H1 (cell line): ENCODE measurements at regions not wholly inside any gene's neighbourhood (a gene's known extent, or its start where the extent isn't known, plus 50 kb on each side); places are given as distances from the start of the nearest gene placed in this dataset.

Experiments used
- ASH2L ChIP-seq: fragments of 200-600, 300-600 bp; sonication (generic); IDR thresholded peaks from one replicate; pipeline ENCODE4 v1.7.1; 2017; ENCODE audit warnings: low read length

DNA sequence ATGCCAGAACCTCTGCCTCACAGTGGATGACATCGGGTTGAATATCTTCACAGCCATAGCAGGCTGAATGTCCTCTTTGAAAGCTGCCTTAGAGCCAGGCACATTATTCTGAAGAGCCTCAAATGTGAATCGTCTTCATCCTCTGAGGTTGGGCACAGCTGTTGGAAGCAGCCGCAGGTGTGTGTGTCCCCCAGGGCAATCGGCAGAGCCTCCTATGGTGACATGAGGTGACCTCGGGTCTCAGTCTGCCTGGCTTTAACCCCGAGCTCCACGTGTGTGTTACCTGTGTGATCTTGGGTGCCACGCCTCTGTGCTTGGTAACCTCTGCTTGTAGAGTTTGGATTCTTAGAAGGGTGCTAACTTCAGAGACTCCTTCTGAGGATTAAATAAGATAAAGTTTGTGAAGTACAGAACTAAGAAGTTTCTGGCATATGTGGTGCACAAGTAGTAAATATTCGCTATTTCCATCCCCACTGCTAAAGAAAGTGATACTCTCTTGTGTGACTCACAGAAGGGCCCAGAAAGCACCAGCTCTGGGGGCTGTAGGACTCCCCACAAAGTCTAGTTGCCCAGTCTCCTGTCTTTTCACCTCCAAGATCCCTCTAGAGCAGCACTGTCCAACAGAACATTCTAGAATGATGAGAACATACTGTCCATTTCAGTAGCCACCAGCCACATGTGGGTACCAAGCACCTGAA, 500.9 kb downstream of the NPHP4 start (continued):
- no peak for TF ChIP-seq ASH2L
